Liver (tissue), 8 donors: ENCODE measurements at regions not wholly inside any gene's neighbourhood (a gene's known extent, or its start where the extent isn't known, plus 50 kb on each side); places are given as distances from the start of the nearest gene placed in this dataset.

Source experiments
- DNase-seq: peaks from one replicate; pipeline ENCODE4 v3.0.0-alpha.2; 2017; ENCODE audit warnings: low spot score
- H3K27ac ChIP-seq, 2 donors: one replicate each; pipeline ENCODE4 v1.7.0; 2013; ENCODE audit warnings: inconsistent platforms in 2 of 2, low read length in 2 of 2, control low read depth in 1 of 2, low read depth in 1 of 2, mild to moderate bottlenecking in 1 of 2
- H3K27me3 ChIP-seq, 4 donors: one replicate each; pipeline versions ENCODE4 v1.6.1 to v1.7.0; 2013; ENCODE audit warnings: low read length in 3 of 4, inconsistent platforms in 1 of 4, mild to moderate bottlenecking in 1 of 4, moderate library complexity in 1 of 4; ENCODE audit not compliant: control insufficient read depth in 4 of 4, insufficient read depth in 4 of 4
- H3K36me3 ChIP-seq, 4 donors: one replicate each; pipeline versions ENCODE4 v1.6.1 to v1.7.0; 2013; ENCODE audit warnings: low read length in 3 of 4, mild to moderate bottlenecking in 3 of 4, low read depth in 1 of 4, moderate library complexity in 1 of 4; ENCODE audit not compliant: control insufficient read depth in 4 of 4, insufficient read depth in 3 of 4
- H3K4me1 ChIP-seq, 4 donors: one replicate each; pipeline versions ENCODE4 v1.6.1 to v1.7.0; 2013; ENCODE audit warnings: low read length in 3 of 4, mild to moderate bottlenecking in 3 of 4, moderate library complexity in 1 of 4; ENCODE audit not compliant: control insufficient read depth in 4 of 4, insufficient read depth in 4 of 4
- H3K4me3 ChIP-seq, 3 donors: one replicate each; pipeline versions ENCODE4 v1.6.1 to v1.7.0; 2013; ENCODE audit warnings: low read length in 3 of 3, control low read depth in 1 of 3, low read depth in 1 of 3, mild to moderate bottlenecking in 1 of 3
- H3K9ac ChIP-seq, 2 donors: one replicate each; pipeline ENCODE4 v1.7.0; 2013; ENCODE audit warnings: low read length in 2 of 2, mild to moderate bottlenecking in 2 of 2, moderate library complexity in 2 of 2, control low read depth in 1 of 2, low read depth in 1 of 2
- H3K9me3 ChIP-seq, 4 donors: one replicate each; pipeline versions ENCODE4 v1.6.1 to v1.7.0; 2013; ENCODE audit warnings: low read length in 3 of 4; ENCODE audit not compliant: control insufficient read depth in 4 of 4
- EGR1 ChIP-seq, 2 donors: IDR thresholded peaks; 2 replicates each; pipeline ENCODE4 v1.6.1; 2016 to 2018; ENCODE audit warnings: antibody characterized with exemption in 2 of 2, low read depth in 2 of 2
- FOXA1 ChIP-seq: IDR thresholded peaks from 2 replicates; pipeline ENCODE4 v1.6.1; 2016; ENCODE audit warnings: antibody characterized with exemption
- FOXA2 ChIP-seq: IDR thresholded peaks from 2 replicates; pipeline ENCODE4 v1.6.1; 2016; ENCODE audit warnings: antibody characterized with exemption
- GABPA ChIP-seq, 2 donors: IDR thresholded peaks in 1 of 2; conservative IDR thresholded peaks in 1 of 2; 2 replicates each; pipeline ENCODE4 v1.6.1; 2016; ENCODE audit warnings: antibody characterized with exemption in 2 of 2, mild to moderate bottlenecking in 1 of 2, moderate library complexity in 1 of 2
- HNF4A ChIP-seq, 2 donors: conservative IDR thresholded peaks; 2 replicates each; pipeline ENCODE4 v1.6.1; 2016; ENCODE audit warnings: antibody characterized with exemption in 2 of 2, mild to moderate bottlenecking in 2 of 2
- HNF4G ChIP-seq: IDR thresholded peaks from 2 replicates; pipeline ENCODE4 v1.6.1; 2016; ENCODE audit warnings: antibody characterized with exemption
- JUND ChIP-seq, 2 donors: IDR thresholded peaks; 2 replicates each; pipeline ENCODE4 v1.6.1; 2016; ENCODE audit warnings: antibody characterized with exemption in 2 of 2
- NR2F2 ChIP-seq: IDR thresholded peaks from 2 replicates; pipeline ENCODE4 v1.6.1; 2016; ENCODE audit warnings: antibody characterized with exemption
- RAD21 ChIP-seq, 2 donors: IDR thresholded peaks; 2 replicates each; pipeline ENCODE4 v1.6.1; 2016; ENCODE audit warnings: antibody characterized with exemption in 2 of 2, mild to moderate bottlenecking in 2 of 2
- RXRA ChIP-seq, 2 donors: IDR thresholded peaks; 2 replicates each; pipeline ENCODE4 v1.6.1; 2017 to 2018; ENCODE audit warnings: antibody characterized with exemption in 2 of 2, mild to moderate bottlenecking in 1 of 2
- SP1 ChIP-seq: IDR thresholded peaks from 2 replicates; pipeline ENCODE4 v1.6.1; 2018; ENCODE audit warnings: antibody characterized with exemption, mild to moderate bottlenecking
- TAF1 ChIP-seq: conservative IDR thresholded peaks from 2 replicates; pipeline ENCODE4 v1.6.1; 2016; ENCODE audit warnings: antibody characterized with exemption, mild to moderate bottlenecking
- YY1 ChIP-seq: IDR thresholded peaks from 2 replicates; pipeline ENCODE4 v1.6.1; 2016; ENCODE audit warnings: antibody characterized with exemption, mild to moderate bottlenecking
- WGBS: extraction: QIAGEN DNeasy Blood & Tissue Kit; methylation state at CpG from one replicate; pipeline ENCODE4 v1.1.7; 2013; 5-methylcytosine and 5-hydroxymethylcytosine counted together
- TF ChIP-seq, protein P1 (sequence below): fragments of 150-350 bp; IDR thresholded peaks from 2 replicates; pipeline ENCODE4 v1.5.1; 2017; ENCODE audit warnings: improper control_type of control experiment, low read depth, low read length; ENCODE audit not compliant: missing input control
- TF ChIP-seq, protein P2 (sequence below): IDR thresholded peaks from 2 replicates; pipeline ENCODE4 v1.6.1; 2016; ENCODE audit warnings: antibody characterized with exemption
- TF ChIP-seq, protein P3 (sequence below): IDR thresholded peaks from 2 replicates; pipeline ENCODE4 v1.6.1; 2016; ENCODE audit warnings: antibody characterized with exemption
- donor health status: healthy.
- donor health status: healthy.
- donor health status: healthy.
- donor health status: healthy.
- donor health status: healthy.

DNA sequence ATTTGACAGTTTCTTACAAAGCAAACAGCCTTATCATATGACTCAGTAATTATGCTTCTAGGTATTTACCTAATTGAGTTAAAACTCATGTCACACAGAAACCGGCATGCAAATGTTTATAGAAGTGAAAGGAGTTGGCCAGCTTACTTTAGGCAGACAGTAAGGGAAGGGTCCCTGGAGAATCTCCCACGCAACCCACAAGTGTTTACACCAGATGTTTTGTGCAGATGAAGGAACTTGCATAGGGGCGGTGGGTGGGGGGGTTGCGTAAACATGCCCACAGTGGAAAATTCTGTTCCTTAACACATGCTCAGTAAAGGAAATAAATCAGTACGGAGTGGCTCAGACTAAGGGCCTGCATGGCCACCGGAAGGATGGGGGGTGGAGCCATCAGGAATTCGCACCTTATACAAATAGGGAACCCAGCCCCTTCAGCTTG is 330.5 kb upstream of the AADAT start:
- Histone ChIP-seq H3K9ac (no peak overlapping the region), H3K27me3 (peaks cover 0 to under 1% (median 0%) of the 10 kb centered on the region in 4 donors), H3K4me1 (no peaks in the 10 kb centered on the region), H3K27ac (no peak overlapping the region), H3K36me3 (no peaks in the 10 kb centered on the region), H3K9me3 (peaks cover 0 to 2% (median 0%) of the 10 kb centered on the region in 4 donors), H3K4me3 (no peak overlapping the region)
- DNase-seq: no peak
- TF ChIP-seq JUND (IDR thresholded peaks at IDR 0.05): no peak
- no peak for TF ChIP-seq TAF1
- no peak for TF ChIP-seq HNF4G
- no peak for TF ChIP-seq FOXA1
- TF ChIP-seq YY1: no peak
- no peak for TF ChIP-seq HNF4A (conservative IDR thresholded peaks at IDR 0.05)
- no peak for TF ChIP-seq SP1
- TF ChIP-seq, protein P1, sequence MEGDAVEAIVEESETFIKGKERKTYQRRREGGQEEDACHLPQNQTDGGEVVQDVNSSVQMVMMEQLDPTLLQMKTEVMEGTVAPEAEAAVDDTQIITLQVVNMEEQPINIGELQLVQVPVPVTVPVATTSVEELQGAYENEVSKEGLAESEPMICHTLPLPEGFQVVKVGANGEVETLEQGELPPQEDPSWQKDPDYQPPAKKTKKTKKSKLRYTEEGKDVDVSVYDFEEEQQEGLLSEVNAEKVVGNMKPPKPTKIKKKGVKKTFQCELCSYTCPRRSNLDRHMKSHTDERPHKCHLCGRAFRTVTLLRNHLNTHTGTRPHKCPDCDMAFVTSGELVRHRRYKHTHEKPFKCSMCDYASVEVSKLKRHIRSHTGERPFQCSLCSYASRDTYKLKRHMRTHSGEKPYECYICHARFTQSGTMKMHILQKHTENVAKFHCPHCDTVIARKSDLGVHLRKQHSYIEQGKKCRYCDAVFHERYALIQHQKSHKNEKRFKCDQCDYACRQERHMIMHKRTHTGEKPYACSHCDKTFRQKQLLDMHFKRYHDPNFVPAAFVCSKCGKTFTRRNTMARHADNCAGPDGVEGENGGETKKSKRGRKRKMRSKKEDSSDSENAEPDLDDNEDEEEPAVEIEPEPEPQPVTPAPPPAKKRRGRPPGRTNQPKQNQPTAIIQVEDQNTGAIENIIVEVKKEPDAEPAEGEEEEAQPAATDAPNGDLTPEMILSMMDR: no peak
- WGBS: 74% methylated on average over 7 of the region's 7 CpGs

DNA sequence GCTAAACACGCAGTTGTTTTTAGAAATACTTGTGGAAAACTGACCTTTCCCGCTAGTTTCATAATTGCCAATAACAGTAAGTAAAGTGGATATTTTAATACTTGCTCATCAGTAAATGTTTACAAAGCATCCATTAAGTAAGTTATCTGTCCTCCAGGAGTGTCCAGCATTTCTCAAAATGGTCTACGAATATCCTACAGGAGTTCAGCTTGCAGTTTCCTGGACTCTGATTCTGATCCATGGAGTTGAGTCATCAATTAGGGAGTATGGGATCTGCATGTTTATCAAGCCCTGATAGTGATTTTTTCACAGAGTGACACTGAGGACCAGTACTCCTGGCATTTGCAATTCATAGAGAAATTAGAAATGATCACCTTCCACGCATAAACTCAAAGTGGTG is 325.2 kb upstream of the AADAT start:
- 77% methylated on average over 4 of the region's 4 CpGs for WGBS
- Histone ChIP-seq H3K9me3 (peaks cover 0 to 2% (median 0%) of the 10 kb centered on the region in 4 donors), H3K9ac (no peak overlapping the region), H3K4me3 (no peak overlapping the region), H3K27ac (no peak overlapping the region), H3K4me1 (no peaks in the 10 kb centered on the region), H3K36me3 (no peaks in the 10 kb centered on the region), H3K27me3 (peaks cover 0 to 4% (median 0%) of the 10 kb centered on the region in 4 donors)
- no peak for TF ChIP-seq FOXA2
- TF ChIP-seq HNF4G: no peak
- TF ChIP-seq, protein P2, sequence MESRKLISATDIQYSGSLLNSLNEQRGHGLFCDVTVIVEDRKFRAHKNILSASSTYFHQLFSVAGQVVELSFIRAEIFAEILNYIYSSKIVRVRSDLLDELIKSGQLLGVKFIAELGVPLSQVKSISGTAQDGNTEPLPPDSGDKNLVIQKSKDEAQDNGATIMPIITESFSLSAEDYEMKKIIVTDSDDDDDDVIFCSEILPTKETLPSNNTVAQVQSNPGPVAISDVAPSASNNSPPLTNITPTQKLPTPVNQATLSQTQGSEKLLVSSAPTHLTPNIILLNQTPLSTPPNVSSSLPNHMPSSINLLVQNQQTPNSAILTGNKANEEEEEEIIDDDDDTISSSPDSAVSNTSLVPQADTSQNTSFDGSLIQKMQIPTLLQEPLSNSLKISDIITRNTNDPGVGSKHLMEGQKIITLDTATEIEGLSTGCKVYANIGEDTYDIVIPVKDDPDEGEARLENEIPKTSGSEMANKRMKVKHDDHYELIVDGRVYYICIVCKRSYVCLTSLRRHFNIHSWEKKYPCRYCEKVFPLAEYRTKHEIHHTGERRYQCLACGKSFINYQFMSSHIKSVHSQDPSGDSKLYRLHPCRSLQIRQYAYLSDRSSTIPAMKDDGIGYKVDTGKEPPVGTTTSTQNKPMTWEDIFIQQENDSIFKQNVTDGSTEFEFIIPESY: no peak
- TF ChIP-seq FOXA1: no peak
- TF ChIP-seq SP1: no peak
- TF ChIP-seq, protein P3, sequence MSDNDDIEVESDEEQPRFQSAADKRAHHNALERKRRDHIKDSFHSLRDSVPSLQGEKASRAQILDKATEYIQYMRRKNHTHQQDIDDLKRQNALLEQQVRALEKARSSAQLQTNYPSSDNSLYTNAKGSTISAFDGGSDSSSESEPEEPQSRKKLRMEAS: no peak
- no peak for DNase-seq

DNA sequence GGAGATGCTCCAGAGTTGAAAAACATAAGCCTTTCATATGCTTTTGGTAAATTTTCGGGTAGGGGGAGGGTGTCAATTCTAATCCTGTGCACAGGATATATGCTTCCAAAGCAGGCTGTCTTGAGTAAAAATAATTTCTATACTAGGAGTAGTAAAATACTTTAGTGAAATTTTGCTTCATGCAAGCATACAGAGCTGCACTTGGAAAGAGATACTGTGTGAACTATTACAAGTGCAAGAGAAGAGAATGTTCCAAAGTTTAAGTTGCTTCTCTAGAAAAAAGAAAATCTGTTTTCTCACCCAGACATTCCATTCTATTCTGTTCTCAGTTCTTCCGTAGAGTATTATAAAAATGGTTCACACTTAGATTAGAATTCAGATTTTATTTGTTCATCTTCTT is 324.6 kb upstream of the AADAT start:
- WGBS: 43% methylated on average over 2 of the region's 2 CpGs
- no peak for DNase-seq
- no peak for TF ChIP-seq SP1
- TF ChIP-seq HNF4G: no peak
- no peak for TF ChIP-seq EGR1 (IDR thresholded peaks at IDR 0.05; ENCODE audit: low read depth in 2 of 2)
- no peak for TF ChIP-seq RXRA (IDR thresholded peaks at IDR 0.05)
- TF ChIP-seq, protein P1: no peak
- no peak for TF ChIP-seq YY1
- TF ChIP-seq RAD21 (IDR thresholded peaks at IDR 0.05): no peak
- no peak for TF ChIP-seq GABPA (IDR thresholded peaks at IDR 0.05 in 1 of 2, conservative IDR thresholded peaks at IDR 0.05 in 1 of 2)
- TF ChIP-seq NR2F2: no peak
- TF ChIP-seq FOXA2: no peak
- no peak for TF ChIP-seq HNF4A (conservative IDR thresholded peaks at IDR 0.05)
- TF ChIP-seq, protein P2: no peak

More for the DNA sequence above, 324.6 kb upstream of the AADAT start:
- no peak overlapping the region for H3K4me3 ChIP-seq
- H3K9me3 ChIP-seq: peaks cover 0 to 2% (median 0%) of the 10 kb centered on the region in 4 donors
- peaks cover 0 to 4% (median 0%) of the 10 kb centered on the region in 4 donors for H3K27me3 ChIP-seq
- no peak overlapping the region for H3K9ac ChIP-seq
- H3K27ac ChIP-seq: no peak overlapping the region
- H3K36me3 ChIP-seq: no peaks in the 10 kb centered on the region
- H3K4me1 ChIP-seq: no peaks in the 10 kb centered on the region
